RWPE1 (cell line): ENCODE measurements at regions not wholly inside any gene's neighbourhood (a gene's known extent, or its start where the extent isn't known, plus 50 kb on each side); places are given as distances from the start of the nearest gene placed in this dataset.

Experiments used
- CTCF ChIA-PET: fragments of 350-600 bp; sonication (Branson Sonifier 250); formaldehyde crosslinking; extraction: SDS; loops from one replicate; lab custom pipeline; 2021; lab: Yijun Ruan, JAX
- POLR2A ChIA-PET: fragments of 400-600 bp; formaldehyde crosslinking; extraction: SDS; loops from one replicate; lab custom pipeline; 2020; ENCODE audit warnings: antibody characterized with exemption; ENCODE audit not compliant: low non-redundant PET; lab: Yijun Ruan, JAX
- DNase-seq: peaks from one replicate; pipeline ENCODE4 v3.0.0; 2012; ENCODE audit warnings: low spot score
- H3K27ac ChIP-seq: fragments of 450-650 bp; 2 replicates; pipeline ENCODE4 v1.5.1; 2017
- TF ChIP-seq, protein P1 (sequence below): fragments of 450-650 bp; conservative IDR thresholded peaks from 2 replicates; pipeline ENCODE4 v1.5.1; 2017; ENCODE audit warnings: low read depth, mild to moderate bottlenecking

DNA sequence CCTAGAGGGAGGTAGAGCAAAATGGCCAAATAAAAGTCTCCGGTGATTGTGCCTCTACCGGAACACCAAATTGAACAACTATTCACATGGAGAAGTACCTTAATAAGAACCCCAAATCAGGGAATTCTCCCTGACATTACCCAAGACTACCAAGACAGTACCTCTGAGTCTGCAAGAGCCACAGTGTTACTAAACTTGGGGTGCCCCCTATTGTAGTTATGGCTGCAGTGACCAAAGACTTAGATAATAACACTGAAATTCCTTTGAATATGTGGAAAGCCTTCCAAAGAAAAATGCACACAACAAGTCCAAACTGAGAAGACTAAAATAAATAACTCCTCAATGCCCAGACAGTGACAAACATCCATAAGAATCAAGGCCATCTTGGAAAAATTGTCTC is 682.9 kb upstream of the LRRTM1 start:
- TF ChIP-seq, protein P1, sequence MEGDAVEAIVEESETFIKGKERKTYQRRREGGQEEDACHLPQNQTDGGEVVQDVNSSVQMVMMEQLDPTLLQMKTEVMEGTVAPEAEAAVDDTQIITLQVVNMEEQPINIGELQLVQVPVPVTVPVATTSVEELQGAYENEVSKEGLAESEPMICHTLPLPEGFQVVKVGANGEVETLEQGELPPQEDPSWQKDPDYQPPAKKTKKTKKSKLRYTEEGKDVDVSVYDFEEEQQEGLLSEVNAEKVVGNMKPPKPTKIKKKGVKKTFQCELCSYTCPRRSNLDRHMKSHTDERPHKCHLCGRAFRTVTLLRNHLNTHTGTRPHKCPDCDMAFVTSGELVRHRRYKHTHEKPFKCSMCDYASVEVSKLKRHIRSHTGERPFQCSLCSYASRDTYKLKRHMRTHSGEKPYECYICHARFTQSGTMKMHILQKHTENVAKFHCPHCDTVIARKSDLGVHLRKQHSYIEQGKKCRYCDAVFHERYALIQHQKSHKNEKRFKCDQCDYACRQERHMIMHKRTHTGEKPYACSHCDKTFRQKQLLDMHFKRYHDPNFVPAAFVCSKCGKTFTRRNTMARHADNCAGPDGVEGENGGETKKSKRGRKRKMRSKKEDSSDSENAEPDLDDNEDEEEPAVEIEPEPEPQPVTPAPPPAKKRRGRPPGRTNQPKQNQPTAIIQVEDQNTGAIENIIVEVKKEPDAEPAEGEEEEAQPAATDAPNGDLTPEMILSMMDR = no peak
- H3K27ac ChIP-seq = no peak overlapping the region
- ChIA-PET POLR2A (no interaction called here), CTCF (no interaction called here)
- no peak for DNase-seq

DNA sequence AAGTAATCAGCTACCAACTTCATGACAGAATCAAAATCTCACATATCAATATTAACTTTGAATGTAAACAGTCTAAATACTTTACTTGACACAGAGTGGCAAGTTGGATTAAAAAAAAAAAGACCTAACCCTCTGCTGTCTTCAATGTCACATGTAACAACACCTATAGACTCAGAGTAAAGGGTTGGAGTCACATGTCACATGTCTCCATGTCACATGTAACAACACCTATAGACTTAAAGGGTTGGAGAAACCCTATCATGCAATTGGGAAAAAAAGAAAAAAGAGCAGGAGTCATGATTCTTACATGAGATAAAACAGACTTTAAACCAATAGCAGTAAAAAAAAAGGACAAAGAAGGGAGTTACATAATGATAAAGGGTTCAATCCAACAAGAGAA is 665.3 kb upstream of the LRRTM1 start:
- no peak overlapping the region for H3K27ac ChIP-seq
- CTCF ChIA-PET = interaction anchor here (0.6 kb wide), 1 partner anchor 141 kb away, joined by 3 read pairs; no protein-coding TSS in a partner anchor
- POLR2A ChIA-PET = interaction anchor here (0.6 kb wide), 1 partner anchor 1116 kb away, joined by 3 read pairs; no protein-coding TSS in a partner anchor
- no peak for DNase-seq
- TF ChIP-seq, protein P1 = no peak

DNA sequence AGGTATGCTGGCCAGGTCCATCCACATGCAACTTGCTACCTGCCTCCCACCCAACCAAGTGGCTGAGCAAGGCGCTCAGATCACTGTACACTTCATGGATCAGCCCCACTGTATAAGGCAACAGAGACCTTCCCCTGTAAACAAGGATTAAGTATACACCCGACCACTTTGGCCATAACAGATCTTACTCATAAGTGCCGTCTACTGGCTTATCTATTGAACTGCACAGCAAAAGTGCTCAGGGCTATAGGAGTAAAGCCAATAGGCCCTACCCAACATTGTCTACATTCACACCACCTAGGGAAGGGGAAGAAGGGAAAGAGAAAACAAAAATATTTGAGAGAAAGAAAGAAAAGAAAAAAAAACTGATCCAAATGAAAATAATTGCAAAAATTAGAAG is 663.9 kb upstream of the LRRTM1 start:
- DNase-seq = no peak
- ChIA-PET CTCF (no interaction called here), POLR2A (no interaction called here)
- H3K27ac ChIP-seq = no peak overlapping the region
- TF ChIP-seq, protein P1 = no peak

DNA sequence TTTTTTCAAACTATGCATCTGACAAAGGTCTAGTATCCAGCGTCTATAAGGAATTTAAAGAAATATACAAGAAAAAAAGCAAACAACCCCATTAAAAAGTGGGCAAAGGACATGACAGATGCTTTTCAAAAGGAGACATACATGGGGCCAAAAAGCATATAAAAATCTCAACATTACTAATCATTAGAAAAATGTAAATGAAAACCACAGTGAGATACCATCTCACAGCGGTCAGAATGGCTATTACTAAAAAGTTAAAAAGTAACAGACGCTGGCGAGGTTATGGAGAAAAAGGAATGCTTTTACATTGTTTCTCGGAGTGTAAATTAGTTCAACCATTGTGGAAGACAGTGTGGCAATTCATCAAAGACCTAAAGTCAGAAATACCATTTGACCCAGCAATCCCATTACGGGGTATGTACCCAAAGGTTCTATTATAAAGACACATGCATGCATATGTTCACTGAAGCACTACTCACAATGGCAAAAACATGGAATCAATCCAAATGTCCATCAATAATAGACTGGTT is 643.1 kb upstream of the LRRTM1 start:
- ChIA-PET POLR2A (no interaction called here), CTCF (no interaction called here)
- no peak for DNase-seq
- H3K27ac ChIP-seq = no peak overlapping the region
- TF ChIP-seq, protein P1 = no peak

DNA sequence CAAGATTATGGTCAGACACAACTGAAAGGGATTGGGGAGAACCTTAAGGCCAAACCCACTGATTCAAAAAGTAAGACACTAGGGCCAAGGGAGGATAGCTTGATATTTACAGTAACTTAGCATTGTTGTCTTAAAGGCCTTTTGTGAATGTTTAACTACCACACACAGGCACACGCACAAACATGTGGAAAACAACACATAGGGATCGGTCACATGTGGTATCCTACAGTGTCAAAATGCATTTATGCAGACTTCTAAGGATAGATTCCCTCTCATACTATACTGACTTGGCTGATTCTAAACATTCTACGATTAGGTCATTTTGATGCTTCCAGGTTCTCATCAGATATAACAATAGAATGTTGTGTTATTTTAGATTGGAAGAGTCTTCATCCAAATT is 638.9 kb upstream of the LRRTM1 start:
- H3K27ac ChIP-seq = no peak overlapping the region
- ChIA-PET CTCF (no interaction called here), POLR2A (no interaction called here)
- TF ChIP-seq, protein P1 = no peak
- no peak for DNase-seq

DNA sequence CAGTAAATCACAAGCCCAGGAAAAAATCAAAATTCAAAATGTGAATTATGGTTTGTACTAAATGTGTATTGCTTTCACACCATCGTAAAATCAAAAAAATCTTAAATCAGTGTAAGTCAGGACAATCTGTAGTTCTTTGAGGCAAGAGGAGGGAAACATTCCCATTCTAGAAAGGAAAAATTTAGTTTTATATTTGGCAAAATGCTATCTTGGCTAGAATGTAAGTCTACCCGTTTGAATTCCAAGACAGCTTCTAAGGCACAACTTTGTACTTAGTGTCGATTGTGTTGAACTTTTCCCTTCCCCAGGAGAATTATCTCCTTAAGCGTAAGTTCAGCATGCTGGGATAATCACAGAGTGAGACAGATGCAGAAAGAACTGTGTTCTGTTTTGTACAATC is 638.2 kb upstream of the LRRTM1 start:
- ChIA-PET CTCF (no interaction called here), POLR2A (no interaction called here)
- no peak for DNase-seq
- no peak overlapping the region for H3K27ac ChIP-seq
- TF ChIP-seq, protein P1 = no peak
